Neural cell (in vitro differentiated cells): ENCODE measurements at regions not wholly inside any gene's neighbourhood (a gene's known extent, or its start where the extent isn't known, plus 50 kb on each side); places are given as distances from the start of the nearest gene placed in this dataset.

Source experiments
- H2AFZ ChIP-seq: fragments of 200-600, 300-800 bp; sonication (generic), shearing (Covaris generic); 2 replicates; pipeline ENCODE4 v1.6.0; 2014; ENCODE audit warnings: low read depth, mild to moderate bottlenecking, antibody characterized with exemption, low read length, moderate library complexity
- H3F3A ChIP-seq: fragments of 200-600 bp; shearing (Covaris generic); 2 replicates; pipeline ENCODE4 v1.6.1; 2016; ENCODE audit warnings: mild to moderate bottlenecking, moderate library complexity, mixed read lengths, antibody characterized with exemption, low read length; ENCODE audit not compliant: insufficient read depth, poor library complexity, severe bottlenecking
- H3K27ac ChIP-seq: fragments of 200-600, 300-800 bp; sonication (generic), shearing (Covaris generic); 2 replicates; pipeline ENCODE4 v1.5.1; 2014; ENCODE audit warnings: mild to moderate bottlenecking, low read length, moderate library complexity
- H3K27me3 ChIP-seq: fragments of 300-800, 200-600 bp; sonication (generic), shearing (Covaris generic); 2 replicates; pipeline ENCODE4 v1.6.0; 2014; ENCODE audit warnings: mild to moderate bottlenecking, low read depth, low read length, moderate library complexity; ENCODE audit not compliant: insufficient read depth
- H3K36me3 ChIP-seq: fragments of 300-800, 200-600 bp; sonication (generic), shearing (Covaris generic); 2 replicates; pipeline ENCODE4 v1.5.1; 2014; ENCODE audit warnings: mild to moderate bottlenecking, antibody characterized with exemption, low read length, moderate library complexity; ENCODE audit not compliant: insufficient read depth
- H3K4me2 ChIP-seq: fragments of 300-800, 200-600 bp; sonication (generic), shearing (Covaris generic); 2 replicates; pipeline ENCODE4 v1.6.0; 2014; ENCODE audit warnings: mild to moderate bottlenecking, low read length
- H3K4me3 ChIP-seq: fragments of 300-800, 200-600 bp; sonication (generic), shearing (Covaris generic); 2 replicates; pipeline ENCODE4 v1.5.1; 2014; ENCODE audit warnings: mild to moderate bottlenecking, low read length, moderate library complexity
- H3K79me2 ChIP-seq: fragments of 200-600 bp; shearing (Covaris generic); replicated peaks from 2 replicates; pipeline ENCODE4 v1.6.0; 2014; ENCODE audit warnings: mild to moderate bottlenecking, low read length, moderate library complexity; ENCODE audit not compliant: insufficient read depth
- H3K9ac ChIP-seq: fragments of 300-800, 200-600 bp; sonication (generic), shearing (Covaris generic); 2 replicates; pipeline ENCODE4 v1.6.1; 2016; ENCODE audit warnings: mild to moderate bottlenecking, low read length, mixed read lengths
- H3K9me2 ChIP-seq: fragments of 200-600 bp; shearing (Covaris generic); 2 replicates; pipeline ENCODE4 v1.6.1; 2016; ENCODE audit warnings: mild to moderate bottlenecking, low read length, mixed read lengths; ENCODE audit not compliant: insufficient read depth
- H3K9me3 ChIP-seq: fragments of 200-600, 300-800 bp; sonication (generic), shearing (Covaris generic); 2 replicates; pipeline ENCODE4 v1.6.1; 2016; ENCODE audit warnings: mild to moderate bottlenecking, mixed run types, low read length, moderate library complexity, mixed read lengths
- H4K20me1 ChIP-seq: fragments of 200-600 bp; shearing (Covaris generic); 2 replicates; pipeline ENCODE4 v1.6.1; 2016; ENCODE audit warnings: mild to moderate bottlenecking, mixed run types; ENCODE audit not compliant: insufficient read depth
- CTCF ChIP-seq: fragments of 450-650 bp; IDR thresholded peaks from 2 replicates; pipeline ENCODE4 v1.5.1; 2014; ENCODE audit warnings: antibody characterized with exemption, mild to moderate bottlenecking, moderate library complexity; ENCODE audit not compliant: poor library complexity, severe bottlenecking
- EP300 ChIP-seq: fragments of 450-650 bp; conservative IDR thresholded peaks from 2 replicates; pipeline ENCODE4 v1.6.1; 2014; ENCODE audit warnings: antibody characterized with exemption, mild to moderate bottlenecking, moderate library complexity; ENCODE audit not compliant: poor library complexity, severe bottlenecking
- EZH2 ChIP-seq: fragments of 200-600, 300-800 bp; shearing (Covaris generic), sonication (generic); IDR thresholded peaks from 2 replicates; pipeline ENCODE4 v1.6.1; 2014; ENCODE audit warnings: antibody characterized with exemption, low read length, borderline replicate concordance, mild to moderate bottlenecking; ENCODE audit not compliant: insufficient read depth, poor library complexity, severe bottlenecking
- MXI1 ChIP-seq: fragments of 450-650 bp; conservative IDR thresholded peaks from 2 replicates; pipeline ENCODE4 v1.6.1; 2014; ENCODE audit warnings: antibody characterized with exemption, mild to moderate bottlenecking; ENCODE audit not compliant: poor library complexity, severe bottlenecking
- POLR2AphosphoS5 ChIP-seq: IDR thresholded peaks from 2 replicates; pipeline ENCODE4 v1.6.1; 2012
- RAD21 ChIP-seq: fragments of 450-650 bp; conservative IDR thresholded peaks from 2 replicates; pipeline ENCODE4 v1.6.1; 2014; ENCODE audit warnings: antibody characterized with exemption, mild to moderate bottlenecking, moderate library complexity
- REST ChIP-seq: IDR thresholded peaks from 2 replicates; pipeline ENCODE4 v1.6.1; 2012; ENCODE audit warnings: borderline replicate concordance
- SMC3 ChIP-seq: fragments of 450-650 bp; conservative IDR thresholded peaks from 2 replicates; pipeline ENCODE4 v1.6.1; 2014; ENCODE audit warnings: antibody characterized with exemption, mild to moderate bottlenecking, moderate library complexity; ENCODE audit not compliant: poor library complexity
- TAF1 ChIP-seq: IDR thresholded peaks from 2 replicates; pipeline ENCODE4 v1.6.1; 2012; ENCODE audit warnings: low read depth

- Histone ChIP-seq H3K27ac (no peak overlapping the region), H3K4me2 (no peak overlapping the region), H3K9me3 (no peaks in the 10 kb centered on the region), H3K79me2 (no peaks in the 10 kb centered on the region), H2AFZ (no peak overlapping the region), H3K9me2 (no peaks in the 10 kb centered on the region), H4K20me1 (no peaks in the 10 kb centered on the region), H3K27me3 (no peaks in the 10 kb centered on the region), H3K9ac (no peak overlapping the region), H3K36me3 (no peaks in the 10 kb centered on the region), H3K4me3 (no peak overlapping the region), H3F3A (no peaks in the 10 kb centered on the region)
- TF ChIP-seq CTCF (no peak), REST (no peak), POLR2AphosphoS5 (no peak), RAD21 (no peak), EZH2 (no peak), TAF1 (no peak), SMC3 (no peak), EP300 (no peak), MXI1 (no peak)
Observed at GRCh38 chr13:111042661-111043226, 72.4 kb upstream of the ARHGEF7 start.

GRCh38 chr13:111040830-111041229, 74.3 kb upstream of the ARHGEF7 start:
- Histone ChIP-seq H3K9me3 (no peaks in the 10 kb centered on the region), H3F3A (no peaks in the 10 kb centered on the region), H3K36me3 (no peaks in the 10 kb centered on the region), H3K79me2 (no peaks in the 10 kb centered on the region), H3K27me3 (no peaks in the 10 kb centered on the region), H3K27ac (no peak overlapping the region), H3K4me3 (no peak overlapping the region), H3K9ac (no peak overlapping the region), H4K20me1 (no peaks in the 10 kb centered on the region), H2AFZ (no peak overlapping the region), H3K4me2 (no peak overlapping the region), H3K9me2 (no peaks in the 10 kb centered on the region)
- TF ChIP-seq TAF1 (no peak), MXI1 (no peak), SMC3 (no peak), EZH2 (no peak), CTCF (no peak), RAD21 (no peak), REST (no peak), EP300 (no peak), POLR2AphosphoS5 (no peak)
